ENCODE measurements at regions not wholly inside any gene's neighbourhood (a gene's known extent, or its start where the extent isn't known, plus 50 kb on each side); places are given as distances from the start of the nearest gene placed in this dataset.

- DNase-seq (ENCODE audit: extremely low read depth in 1 of 4, low spot score in 3 of 4) (no peak), FAIRE-seq (no peak), ATAC-seq (no peak)
- H3K4me3 ChIP-seq, result no peak overlapping the region
- BruUV-seq (replicated peaks), result no TSS peak
- H3K27me3 ChIP-seq (ENCODE audit: control insufficient read depth in 2 of 2, insufficient read depth in 2 of 2, low read length in 2 of 2), result no peaks in the 10 kb centered on the region
- H2AFZ ChIP-seq (ENCODE audit: low read depth, low read length), result no peak overlapping the region
- in situ Hi-C loops (cut with MboI), result no loop called here
- no peak for TF ChIP-seq COPS2 (conservative IDR thresholded peaks at IDR 0.05)
- no peak for TF ChIP-seq ZNF134 (CRISPR knock-in tag; conservative IDR thresholded peaks at IDR 0.05)
- TF ChIP-seq CUX1 (CRISPR knock-in tag; IDR thresholded peaks at IDR 0.05), result no peak
- H3K36me3 ChIP-seq (ENCODE audit: control insufficient read depth, insufficient read depth, low read length), result no peaks in the 10 kb centered on the region
- POLR2A ChIA-PET, result no interaction called here
- H3K9me1 ChIP-seq (ENCODE audit: control insufficient read depth, insufficient read depth, low read length), result no peaks in the 10 kb centered on the region
- no peak overlapping the region for H3K9ac ChIP-seq (ENCODE audit: insufficient read depth in 1 of 2, low read depth in 2 of 2, low read length in 2 of 2)
- 0% methylated on average over 2 of the region's 2 CpGs for WGBS (ENCODE audit: insufficient coverage, low coverage, missing lambda C conversion rate)
- no peak overlapping the region for H3K27ac ChIP-seq (ENCODE audit: extremely low read depth, low read depth, low read length)
- no peaks in the 10 kb centered on the region for H3K4me1 ChIP-seq (replicated peaks in 1 of 2; ENCODE audit: control insufficient read depth in 2 of 2, insufficient read depth in 2 of 2, low read length in 2 of 2)
- intact Hi-C loops (cut with micrococcal nuclease), result no loop called here
- CTCF ChIA-PET (ENCODE audit: low intra/inter-chr PET ratio), result no interaction called here
- no peaks in the 10 kb centered on the region for H3K79me2 ChIP-seq (ENCODE audit: control insufficient read depth, insufficient read depth, low read length)
- H3K4me2 ChIP-seq (ENCODE audit: insufficient read depth, low read length), result no peak overlapping the region
- H4K20me1 ChIP-seq (replicated peaks; ENCODE audit: control insufficient read depth, insufficient read depth, low read length), result no peaks in the 10 kb centered on the region
- H3K9me3 ChIP-seq (replicated peaks; ENCODE audit: control insufficient read depth, insufficient read depth, low read depth, low read length), result no peaks in the 10 kb centered on the region
Measured at GRCh38 chr7:85733169-85733915, 546.5 kb upstream of the SEMA3D start.

Data from K562 (cell line).